ENCODE measurements at regions not wholly inside any gene's neighbourhood (a gene's known extent, or its start where the extent isn't known, plus 50 kb on each side); places are given as distances from the start of the nearest gene placed in this dataset.

- H3K27ac ChIP-seq (ENCODE audit: low read depth, low read length): no peak overlapping the region
- no peaks in the 10 kb centered on the region for H3K27me3 ChIP-seq (ENCODE audit: insufficient read depth, low read length)
- H3K9ac ChIP-seq (ENCODE audit: low read depth, low read length): no peak overlapping the region
- no peaks in the 10 kb centered on the region for H3K4me1 ChIP-seq (ENCODE audit: insufficient read depth, low read length)
- WGBS: 96% methylated on average over 1 of the region's 2 CpGs
- no peak overlapping the region for H3K4me3 ChIP-seq (ENCODE audit: low read length)
- H3K36me3 ChIP-seq (ENCODE audit: insufficient read depth, low read length): no peaks in the 10 kb centered on the region
- no peaks in the 10 kb centered on the region for H3K9me3 ChIP-seq (ENCODE audit: insufficient read depth, low read depth, low read length)
Observed at GRCh38 chrX:94576367-94577004, 902.5 kb downstream of the FAM133A start.

GRCh38 chrX:94600077-94600476 lies 926.1 kb downstream of the FAM133A start:
- Histone ChIP-seq H3K4me3 (ENCODE audit: low read length) (no peak overlapping the region), H3K27ac (ENCODE audit: low read depth, low read length) (no peak overlapping the region), H3K27me3 (ENCODE audit: insufficient read depth, low read length) (no peaks in the 10 kb centered on the region), H3K4me1 (ENCODE audit: insufficient read depth, low read length) (no peaks in the 10 kb centered on the region), H3K9ac (ENCODE audit: low read depth, low read length) (no peak overlapping the region), H3K9me3 (ENCODE audit: insufficient read depth, low read depth, low read length) (no peaks in the 10 kb centered on the region), H3K36me3 (ENCODE audit: insufficient read depth, low read length) (no peaks in the 10 kb centered on the region)
- 92% methylated on average over 6 of the region's 6 CpGs for WGBS

GRCh38 chrX:94612140-94612539 lies 938.1 kb downstream of the FAM133A start:
- WGBS: 100% methylated on average over 2 of the region's 2 CpGs
- H3K4me3 ChIP-seq (ENCODE audit: low read length): no peak overlapping the region
- no peaks in the 10 kb centered on the region for H3K36me3 ChIP-seq (ENCODE audit: insufficient read depth, low read length)
- no peaks in the 10 kb centered on the region for H3K4me1 ChIP-seq (ENCODE audit: insufficient read depth, low read length)
- no peaks in the 10 kb centered on the region for H3K27me3 ChIP-seq (ENCODE audit: insufficient read depth, low read length)
- H3K9ac ChIP-seq (ENCODE audit: low read depth, low read length): no peak overlapping the region
- H3K27ac ChIP-seq (ENCODE audit: low read depth, low read length): no peak overlapping the region
- H3K9me3 ChIP-seq (ENCODE audit: insufficient read depth, low read depth, low read length): no peaks in the 10 kb centered on the region; the same call in 1 of the 2 replicates

- Histone ChIP-seq H3K9ac (ENCODE audit: low read depth, low read length) (no peak overlapping the region), H3K36me3 (ENCODE audit: insufficient read depth, low read length) (no peaks in the 10 kb centered on the region), H3K27ac (ENCODE audit: low read depth, low read length) (0 out of 2 replicates have a peak overlapping the region, but pooled peaks have one; percentile 30), H3K4me3 (ENCODE audit: low read length) (no peak overlapping the region), H3K9me3 (ENCODE audit: insufficient read depth, low read depth, low read length) (peaks cover 26% of the 10 kb centered on the region), H3K4me1 (ENCODE audit: insufficient read depth, low read length) (peaks cover 13% of the 10 kb centered on the region), H3K27me3 (ENCODE audit: insufficient read depth, low read length) (no peaks in the 10 kb centered on the region)
Observed at GRCh38 chrX:94633237-94633636, 959.2 kb downstream of the FAM133A start.

- Histone ChIP-seq H3K4me3 (ENCODE audit: low read length) (no peak overlapping the region), H3K36me3 (ENCODE audit: insufficient read depth, low read length) (peaks cover 5% of the 10 kb centered on the region; the same call in 1 of the 2 replicates), H3K27ac (ENCODE audit: low read depth, low read length) (no peak overlapping the region), H3K4me1 (ENCODE audit: insufficient read depth, low read length) (peaks cover 13% of the 10 kb centered on the region), H3K9me3 (ENCODE audit: insufficient read depth, low read depth, low read length) (peaks cover 26% of the 10 kb centered on the region), H3K9ac (ENCODE audit: low read depth, low read length) (no peak overlapping the region), H3K27me3 (ENCODE audit: insufficient read depth, low read length) (no peaks in the 10 kb centered on the region)
- WGBS: 94% methylated on average over 3 of the region's 3 CpGs
Observed at GRCh38 chrX:94635003-94635402, 961.0 kb downstream of the FAM133A start.

- H3K4me3 ChIP-seq (ENCODE audit: low read length): no peak overlapping the region
- no peaks in the 10 kb centered on the region for H3K4me1 ChIP-seq (ENCODE audit: insufficient read depth, low read length)
- no peaks in the 10 kb centered on the region for H3K9me3 ChIP-seq (ENCODE audit: insufficient read depth, low read depth, low read length)
- H3K27me3 ChIP-seq (ENCODE audit: insufficient read depth, low read length): no peaks in the 10 kb centered on the region
- WGBS: 78% methylated on average over 1 of the region's 2 CpGs
- H3K9ac ChIP-seq (ENCODE audit: low read depth, low read length): no peak overlapping the region
- H3K27ac ChIP-seq (ENCODE audit: low read depth, low read length): no peak overlapping the region
- H3K36me3 ChIP-seq (ENCODE audit: insufficient read depth, low read length): no peaks in the 10 kb centered on the region
Observed at GRCh38 chrX:94645726-94646125, 971.7 kb downstream of the FAM133A start.

- H3K4me3 ChIP-seq (ENCODE audit: low read length): no peak overlapping the region
- no peak overlapping the region for H3K9ac ChIP-seq (ENCODE audit: low read depth, low read length)
- H3K9me3 ChIP-seq (ENCODE audit: insufficient read depth, low read depth, low read length): peaks cover 6% of the 10 kb centered on the region; the same call in 1 of the 2 replicates
- WGBS: 88% methylated on average over 1 of the region's 1 CpG
- no peaks in the 10 kb centered on the region for H3K4me1 ChIP-seq (ENCODE audit: insufficient read depth, low read length)
- H3K27me3 ChIP-seq (ENCODE audit: insufficient read depth, low read length): no peaks in the 10 kb centered on the region
- H3K27ac ChIP-seq (ENCODE audit: low read depth, low read length): no peak overlapping the region
- H3K36me3 ChIP-seq (ENCODE audit: insufficient read depth, low read length): peaks cover 1% of the 10 kb centered on the region; the same call in 1 of the 2 replicates
Observed at GRCh38 chrX:94655180-94655579, 981.2 kb downstream of the FAM133A start.

GRCh38 chrX:94662689-94663088 lies 988.7 kb downstream of the FAM133A start:
- H3K27me3 ChIP-seq (ENCODE audit: insufficient read depth, low read length): no peaks in the 10 kb centered on the region
- no peak overlapping the region for H3K4me3 ChIP-seq (ENCODE audit: low read length)
- peaks cover 6% of the 10 kb centered on the region; the same call in 1 of the 2 replicates for H3K9me3 ChIP-seq (ENCODE audit: insufficient read depth, low read depth, low read length)
- peaks cover 3% of the 10 kb centered on the region; the same call in 1 of the 2 replicates for H3K36me3 ChIP-seq (ENCODE audit: insufficient read depth, low read length)
- H3K27ac ChIP-seq (ENCODE audit: low read depth, low read length): no peak overlapping the region
- no peak overlapping the region for H3K9ac ChIP-seq (ENCODE audit: low read depth, low read length)
- no peaks in the 10 kb centered on the region for H3K4me1 ChIP-seq (ENCODE audit: insufficient read depth, low read length)

GRCh38 chrX:94676285-94676684 lies 1002.3 kb downstream of the FAM133A start:
- Histone ChIP-seq H3K4me3 (ENCODE audit: low read length) (no peak overlapping the region), H3K27me3 (ENCODE audit: insufficient read depth, low read length) (no peaks in the 10 kb centered on the region), H3K4me1 (ENCODE audit: insufficient read depth, low read length) (no peaks in the 10 kb centered on the region), H3K27ac (ENCODE audit: low read depth, low read length) (no peak overlapping the region), H3K36me3 (ENCODE audit: insufficient read depth, low read length) (peaks cover 34% of the 10 kb centered on the region), H3K9ac (ENCODE audit: low read depth, low read length) (no peak overlapping the region), H3K9me3 (ENCODE audit: insufficient read depth, low read depth, low read length) (no peaks in the 10 kb centered on the region)
- 89% methylated on average over 2 of the region's 2 CpGs for WGBS

- Histone ChIP-seq H3K4me1 (ENCODE audit: insufficient read depth, low read length) (peaks cover 16% of the 10 kb centered on the region; the same call in 1 of the 2 replicates), H3K9ac (ENCODE audit: low read depth, low read length) (no peak overlapping the region), H3K27me3 (ENCODE audit: insufficient read depth, low read length) (no peaks in the 10 kb centered on the region), H3K9me3 (ENCODE audit: insufficient read depth, low read depth, low read length) (peaks cover 3% of the 10 kb centered on the region; the same call in 1 of the 2 replicates), H3K36me3 (ENCODE audit: insufficient read depth, low read length) (peaks cover 14% of the 10 kb centered on the region), H3K27ac (ENCODE audit: low read depth, low read length) (no peak overlapping the region), H3K4me3 (ENCODE audit: low read length) (no peak overlapping the region)
- WGBS: 100% methylated on average over 2 of the region's 2 CpGs
Observed at GRCh38 chrX:94686071-94686470, 1012.1 kb downstream of the FAM133A start.

GRCh38 chrX:94695910-94696309 lies 1021.9 kb downstream of the FAM133A start:
- H3K27me3 ChIP-seq (ENCODE audit: insufficient read depth, low read length): no peaks in the 10 kb centered on the region
- WGBS: 38% methylated on average over 3 of the region's 3 CpGs
- H3K9me3 ChIP-seq (ENCODE audit: insufficient read depth, low read depth, low read length): peaks cover 14% of the 10 kb centered on the region; the same call in 1 of the 2 replicates
- peaks cover 69% of the 10 kb centered on the region for H3K36me3 ChIP-seq (ENCODE audit: insufficient read depth, low read length)
- peak overlapping the region; percentile 51 for H3K27ac ChIP-seq (ENCODE audit: low read depth, low read length)
- H3K9ac ChIP-seq (ENCODE audit: low read depth, low read length): no peak overlapping the region
- H3K4me1 ChIP-seq (ENCODE audit: insufficient read depth, low read length): peaks cover 33% of the 10 kb centered on the region
- H3K4me3 ChIP-seq (ENCODE audit: low read length): no peak overlapping the region
